ENCODE measurements at regions not wholly inside any gene's neighbourhood (a gene's known extent, or its start where the extent isn't known, plus 50 kb on each side); places are given as distances from the start of the nearest gene placed in this dataset.

DNA sequence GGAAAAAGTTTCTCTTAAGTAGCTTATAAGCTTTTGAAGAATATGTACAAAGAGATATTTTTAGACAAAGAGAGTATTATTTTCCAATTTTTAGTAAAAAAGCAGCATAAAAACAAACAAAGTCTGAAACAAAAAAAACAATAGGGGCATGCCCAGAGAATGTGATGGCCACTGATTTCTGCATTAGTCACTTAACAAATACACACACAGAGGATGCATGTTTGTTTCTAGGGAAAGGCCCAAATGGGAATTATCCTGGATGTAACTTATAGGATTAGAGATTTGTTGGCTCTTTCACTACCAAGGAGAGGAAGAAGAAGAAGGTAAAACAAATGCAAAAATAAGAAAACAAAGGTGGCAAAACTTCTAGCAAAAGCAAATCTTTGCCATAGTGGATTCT lies 95.9 kb upstream of the SCOC start:
- peak; percentile 62 for DNase-seq

DNA sequence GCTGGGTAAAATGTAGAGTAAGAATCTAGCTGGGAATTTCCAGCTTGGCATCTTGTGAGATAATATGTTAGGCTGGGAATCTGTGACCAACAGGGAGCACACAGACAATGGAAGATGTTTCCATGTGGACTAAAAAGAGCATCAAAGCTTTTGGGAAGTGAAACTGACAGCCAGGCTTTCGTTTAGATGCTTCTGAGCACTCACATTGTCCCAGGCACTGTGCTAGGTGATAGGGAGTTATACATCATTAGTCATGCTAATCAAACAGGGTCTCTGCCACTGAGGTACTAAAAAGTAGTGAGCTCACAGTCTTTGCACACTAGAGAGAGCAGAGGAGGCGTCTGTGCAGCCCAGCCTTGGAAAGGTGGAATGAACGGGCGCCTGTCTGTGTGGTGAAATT lies 101.9 kb upstream of the SCOC start:
- no peak for DNase-seq

DNA sequence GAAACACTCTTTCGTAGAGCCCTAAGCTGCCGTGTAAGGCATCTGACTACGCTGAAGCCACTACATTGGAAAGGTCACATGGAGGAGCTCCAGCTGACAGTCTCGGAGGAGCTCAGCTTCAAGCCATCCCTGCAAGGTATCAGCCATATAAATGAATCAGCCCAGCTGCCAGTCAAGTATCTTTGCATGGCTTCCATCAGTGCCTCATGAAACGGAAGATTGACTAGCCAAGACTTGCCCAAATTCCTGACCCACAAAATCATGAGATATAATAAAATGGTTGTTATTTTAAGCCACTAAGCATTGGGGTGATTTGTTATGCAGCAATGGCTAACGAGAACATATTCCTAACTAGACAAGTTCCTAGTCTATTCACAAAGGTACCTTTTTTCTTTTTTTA lies 104.1 kb upstream of the SCOC start:
- no peak for DNase-seq

DNA sequence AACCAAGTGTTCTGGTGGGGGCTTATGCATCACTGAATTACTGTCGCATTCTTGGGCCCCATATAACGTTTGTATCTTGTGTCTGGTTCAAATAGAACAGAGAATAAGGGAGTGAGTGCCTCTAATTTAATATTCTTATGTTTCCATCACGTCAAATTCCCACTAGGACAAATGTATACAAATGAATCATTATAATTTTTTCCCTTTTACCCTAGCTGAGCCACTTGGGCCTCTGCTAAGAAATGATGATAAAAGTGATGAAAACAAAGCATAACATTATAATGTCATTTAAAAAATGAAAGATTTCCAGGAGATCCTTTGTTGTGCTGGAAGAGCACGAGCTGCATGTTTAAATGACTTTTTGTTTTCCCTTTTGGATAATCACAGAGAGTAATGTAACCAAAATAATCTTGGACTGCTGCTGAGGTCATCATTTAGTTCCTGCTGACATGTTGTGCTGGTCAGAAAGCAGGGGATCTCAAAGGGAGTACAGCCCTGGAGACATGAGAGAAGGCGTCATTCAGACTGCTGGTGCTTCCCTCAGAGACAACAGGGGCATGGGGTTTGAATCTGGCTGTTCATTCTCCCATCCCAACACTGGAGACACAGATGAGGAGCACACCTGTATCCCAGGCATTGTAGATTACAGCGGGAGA lies 105.1 kb upstream of the SCOC start:
- no peak for DNase-seq

DNA sequence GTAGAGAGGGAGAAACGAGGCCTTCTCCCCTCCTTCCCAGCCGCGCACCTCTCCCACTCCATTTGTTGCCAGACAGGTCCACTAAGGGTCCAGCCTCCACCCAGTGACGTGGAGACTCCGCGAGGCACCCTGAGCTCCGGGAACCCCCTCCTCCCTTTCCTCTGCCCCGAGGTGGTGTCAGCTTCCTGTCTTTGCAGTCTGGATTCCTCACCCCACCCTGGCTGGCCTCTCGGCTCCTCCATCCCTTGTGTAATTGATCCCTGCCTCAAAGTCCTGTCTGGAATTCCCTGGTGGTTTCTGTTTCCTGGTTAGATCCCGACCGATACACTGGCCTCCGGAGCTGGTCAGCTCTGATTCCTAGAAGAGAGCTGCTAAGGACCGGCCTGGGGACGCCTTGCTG lies 105.9 kb upstream of the SCOC start:
- DNase-seq = no peak

DNA sequence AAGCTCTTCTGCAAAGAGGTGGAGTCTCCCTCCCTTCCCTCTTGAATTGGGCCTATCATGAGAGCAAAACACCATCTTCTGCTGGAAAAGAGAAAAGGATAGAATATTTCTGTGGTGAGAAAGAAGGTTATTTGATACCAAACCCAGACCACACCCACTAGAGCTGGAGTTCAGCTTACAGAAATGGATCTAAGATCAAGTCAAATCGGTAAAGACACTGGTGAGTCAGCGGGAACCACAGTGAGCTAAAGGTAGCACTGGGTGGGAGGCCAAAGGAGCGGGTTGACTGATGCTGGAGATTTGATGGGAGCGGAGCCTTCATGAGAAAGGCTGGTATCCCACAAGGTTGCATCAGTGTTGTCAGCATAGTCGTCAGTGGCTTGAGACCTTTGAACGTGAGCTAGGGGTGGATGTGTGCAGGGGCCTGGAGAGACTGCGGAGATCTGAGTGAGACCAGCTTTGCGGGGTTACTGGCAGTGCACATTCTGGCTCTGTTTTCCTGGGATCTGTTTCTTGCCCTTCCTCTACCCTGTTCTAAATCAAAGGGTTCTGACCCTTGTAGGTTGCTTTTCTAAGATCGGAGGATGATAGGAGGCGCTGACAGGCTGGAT lies 106.4 kb upstream of the SCOC start:
- no peak for DNase-seq

DNA sequence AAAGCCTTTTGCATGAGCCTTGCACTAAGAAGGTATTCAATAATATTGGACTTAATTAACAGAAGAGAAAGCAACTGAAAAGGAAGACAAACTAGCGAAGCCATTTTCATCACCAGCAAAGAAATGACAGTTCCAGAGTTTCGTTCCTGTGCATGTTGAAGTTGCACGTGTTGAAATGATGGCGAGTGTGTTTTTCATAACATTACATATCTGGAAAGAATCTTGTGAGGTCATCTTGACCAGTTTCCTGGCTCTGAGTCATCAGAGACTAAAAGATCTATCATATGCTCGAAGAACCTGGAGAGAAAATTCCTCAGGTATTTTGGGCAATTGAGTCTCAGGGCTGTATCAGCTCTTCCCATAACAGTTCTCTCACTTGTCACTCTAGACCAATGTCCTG lies 106.2 kb upstream of the MAML3 start:
- DNase-seq = peak; percentile 84

DNA sequence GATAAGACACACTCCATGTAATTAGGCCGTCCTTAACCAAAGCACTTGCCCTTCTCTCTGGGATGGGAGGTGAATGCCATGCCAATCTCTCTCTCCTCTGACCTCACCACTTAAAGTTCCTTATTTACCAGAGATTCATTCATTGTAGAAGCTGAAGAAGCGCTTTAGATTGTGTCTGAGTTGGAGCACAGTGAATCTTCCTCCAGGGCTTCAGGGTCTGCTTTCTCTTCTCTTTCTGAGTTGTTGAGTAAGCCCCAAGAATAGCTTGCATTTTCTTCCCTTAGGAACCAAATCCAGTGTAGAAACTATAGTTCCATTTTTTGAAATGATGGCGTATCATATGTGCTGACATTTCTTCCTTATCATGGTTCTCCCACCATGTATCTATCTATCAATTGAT lies 104.5 kb upstream of the MAML3 start:
- DNase-seq = no peak

DNA sequence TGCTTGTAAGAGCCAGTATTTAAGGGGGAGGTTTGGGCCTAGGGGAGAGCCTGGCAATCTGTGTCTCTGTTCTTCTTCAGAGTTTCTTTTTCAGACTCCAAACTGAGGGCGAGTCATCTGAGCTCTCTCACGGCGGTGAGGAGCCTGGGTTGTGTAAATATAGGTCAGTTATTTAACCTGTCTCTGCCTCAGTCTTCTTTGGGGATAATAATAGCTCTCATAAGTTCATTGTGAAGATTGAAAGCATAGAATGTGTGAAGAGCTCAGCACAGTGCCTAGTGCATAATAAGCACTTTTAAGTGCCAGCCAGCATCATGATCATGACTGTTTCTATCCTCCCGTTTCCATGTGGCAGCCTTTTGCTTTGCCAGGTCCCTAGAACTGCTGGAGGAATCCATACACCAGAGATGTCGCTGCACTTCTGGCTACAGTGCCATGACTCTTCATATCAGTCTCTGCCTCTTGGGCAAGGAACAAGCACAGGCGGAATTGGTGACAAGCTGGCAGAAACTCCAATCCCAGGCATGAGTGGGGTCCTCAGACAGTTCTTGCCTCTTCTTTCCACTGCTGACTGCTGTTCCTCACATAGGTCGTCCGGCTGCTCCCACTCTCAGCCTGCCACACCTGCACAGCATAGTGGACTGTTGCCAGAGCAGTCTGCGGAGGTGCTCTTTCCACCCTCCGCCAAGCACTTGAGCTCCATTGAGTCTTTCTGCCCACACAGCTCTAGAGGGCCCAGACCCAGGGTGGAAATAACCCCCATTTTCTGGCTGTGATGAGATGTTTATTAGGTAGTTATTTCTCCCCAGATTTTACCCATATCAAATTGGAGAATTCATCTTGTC lies 103.7 kb upstream of the MAML3 start:
- no peak for DNase-seq

DNA sequence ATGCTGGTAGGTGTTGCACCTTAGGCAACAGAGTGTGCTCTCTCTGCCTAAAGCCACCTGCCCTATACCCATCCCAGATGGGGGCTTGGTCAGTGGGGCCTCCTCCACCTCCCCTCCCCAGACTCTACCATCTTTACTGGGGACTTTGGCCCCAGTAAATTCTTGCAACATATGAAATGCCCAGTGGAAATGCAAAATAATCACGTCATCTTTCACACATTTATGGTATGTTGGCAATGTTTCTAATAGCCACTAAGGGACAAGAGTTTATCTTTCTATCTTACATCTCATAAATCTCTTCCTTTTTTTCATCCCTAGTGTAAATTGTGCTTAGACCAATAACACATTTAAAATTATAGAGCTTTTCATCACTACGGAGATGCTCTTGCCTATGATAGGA lies 103.0 kb upstream of the MAML3 start:
- no peak for DNase-seq

DNA sequence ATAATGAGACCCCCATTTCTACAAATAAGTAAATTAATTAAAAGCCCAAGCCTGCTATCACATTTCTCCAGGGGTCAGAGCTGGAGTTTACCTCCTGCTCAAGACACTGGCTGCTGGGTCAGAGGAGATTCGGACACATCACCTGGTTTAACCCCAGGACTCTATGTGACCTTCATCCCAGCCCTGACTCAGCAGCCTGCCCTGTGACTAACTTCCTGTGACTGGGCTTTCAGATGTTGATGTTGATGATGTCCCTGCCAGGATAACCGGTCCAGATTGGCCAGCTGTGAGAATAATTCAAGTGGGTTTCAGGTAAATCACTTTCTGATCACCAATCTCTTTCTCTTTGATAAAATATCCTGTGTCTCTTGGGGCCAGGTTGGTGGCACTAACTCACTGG lies 102.4 kb upstream of the MAML3 start:
- peak; percentile 77 for DNase-seq

DNA sequence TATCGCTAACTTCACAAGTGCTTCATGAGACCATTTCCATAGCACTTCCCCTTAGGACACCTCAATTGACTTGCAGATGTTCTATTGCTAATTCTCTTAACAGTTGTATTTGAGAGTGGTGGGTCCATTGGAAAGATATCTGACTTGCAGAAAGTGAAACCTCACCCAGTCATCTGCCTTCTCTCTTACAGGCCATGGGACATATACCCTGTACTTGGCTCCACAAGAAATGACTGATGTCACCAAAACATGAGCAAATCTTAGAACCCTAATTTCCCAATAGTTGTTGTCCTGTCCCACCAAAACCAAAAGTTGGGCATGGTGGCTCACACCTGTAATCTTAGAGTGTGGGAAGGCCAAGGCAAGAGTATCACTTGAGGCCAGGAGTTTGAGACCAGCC lies 101.9 kb upstream of the MAML3 start:
- no peak for DNase-seq

DNA sequence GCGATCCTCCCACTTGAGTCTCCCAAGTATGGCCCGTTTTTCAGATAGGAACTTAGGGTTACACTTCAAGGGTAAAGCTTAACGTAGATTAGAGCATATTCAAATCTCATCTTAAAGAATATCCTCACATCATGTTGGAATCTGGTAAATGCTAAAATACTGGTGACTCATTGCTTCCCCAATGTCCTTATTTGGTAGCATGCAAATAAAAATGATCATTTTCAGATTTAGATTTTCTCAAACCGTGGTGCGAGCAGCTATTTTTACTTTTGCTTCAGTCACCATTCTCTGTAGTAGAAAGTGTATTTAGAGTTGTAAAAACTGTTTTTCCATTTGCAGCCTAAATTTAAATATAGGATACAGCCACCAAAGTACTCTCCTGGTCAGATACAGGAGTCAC lies 101.5 kb upstream of the MAML3 start:
- no peak for DNase-seq

DNA sequence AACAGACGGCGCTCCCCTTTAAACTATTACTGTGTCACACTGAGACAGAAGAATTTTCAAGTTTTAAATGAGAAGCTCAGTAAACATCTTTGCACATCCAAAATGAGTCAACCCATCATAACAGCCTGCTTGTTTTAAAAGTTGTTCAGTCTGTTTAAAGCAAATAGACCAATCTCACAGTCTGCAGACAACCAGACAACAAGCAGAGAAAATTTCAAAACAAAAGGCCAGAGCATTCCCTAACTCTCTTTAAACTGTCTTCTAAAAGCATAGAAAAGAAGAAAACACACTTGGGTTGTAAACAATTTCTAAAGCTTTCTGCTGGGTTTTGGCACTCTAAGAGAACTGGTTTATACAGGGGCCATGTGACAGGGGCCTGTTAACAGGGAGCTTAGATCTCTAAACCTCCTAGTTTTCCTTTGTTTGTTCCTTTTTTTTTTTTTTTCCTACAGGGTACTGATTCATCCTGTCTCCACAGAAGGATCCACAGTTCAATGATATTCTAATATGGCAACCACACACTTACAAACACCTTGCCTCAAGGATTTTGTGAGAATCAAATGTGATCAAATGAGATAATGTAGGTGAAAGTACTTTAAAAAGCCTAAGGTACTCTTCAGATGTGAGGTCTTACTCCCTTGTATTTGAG lies 100.8 kb upstream of the MAML3 start:
- no peak for DNase-seq

DNA sequence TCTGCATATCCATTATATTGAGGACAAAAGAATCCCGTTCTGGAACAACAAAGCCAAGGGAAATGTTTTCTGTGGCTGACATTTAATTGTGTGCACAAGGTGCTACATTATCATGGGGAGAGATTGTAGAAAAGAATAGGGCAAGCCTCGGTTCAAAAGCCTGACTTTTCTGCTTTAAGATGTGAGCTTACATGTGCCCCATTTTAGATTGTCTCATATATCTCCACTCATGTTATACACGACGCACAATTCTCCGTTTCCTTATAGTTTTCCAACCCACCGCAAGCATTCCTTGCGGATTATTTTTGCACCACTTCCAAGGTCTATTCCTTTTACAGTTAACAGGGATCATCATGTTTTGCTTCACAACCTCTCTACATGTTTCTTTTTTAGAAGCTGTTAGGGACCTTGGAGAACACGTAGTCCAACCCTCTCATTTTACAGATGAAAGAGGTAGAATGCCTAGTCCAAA lies 99.6 kb upstream of the MAML3 start:
- DNase-seq = no peak

DNA sequence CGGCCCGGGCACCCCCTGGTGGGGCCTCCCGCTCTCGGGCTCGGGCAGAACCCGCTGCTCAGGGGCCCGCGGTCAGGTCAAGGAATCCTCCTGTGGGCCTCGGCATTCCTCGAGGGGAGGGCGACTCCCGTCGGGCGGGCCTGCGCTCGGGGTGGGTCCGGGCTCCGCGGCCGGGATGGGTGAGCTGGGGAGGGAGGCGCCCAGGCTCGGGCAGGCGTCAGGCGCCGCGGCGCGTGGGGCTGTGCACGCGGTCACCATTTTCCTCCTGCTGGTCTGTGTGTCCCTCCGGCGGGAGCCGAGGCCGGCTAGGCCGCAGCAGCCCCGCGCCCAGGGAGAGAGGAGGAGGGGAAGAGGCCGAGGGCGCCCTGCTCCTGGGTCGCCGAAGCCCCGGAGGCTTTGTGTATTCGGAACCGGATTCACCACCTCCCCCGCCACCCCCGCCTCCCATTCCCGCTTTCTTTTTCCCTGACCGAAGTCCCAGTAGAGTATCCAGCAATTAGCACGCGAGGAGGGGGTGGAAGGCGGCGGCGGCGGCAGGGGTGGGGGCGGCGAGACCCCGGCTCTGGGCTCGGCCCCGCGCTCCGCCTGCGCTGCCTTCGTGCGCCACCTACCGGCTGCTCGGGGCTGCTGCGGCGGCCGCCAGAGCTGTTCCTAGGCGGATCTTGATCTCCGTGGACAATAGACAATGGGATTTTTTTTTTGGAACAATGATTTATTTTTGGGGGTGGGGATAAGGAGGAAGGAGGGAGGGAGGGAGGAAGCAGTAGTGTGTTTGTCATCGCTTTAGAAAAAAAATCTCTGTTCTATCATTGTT lies 99.0 kb upstream of the MAML3 start:
- peak; percentile 91 for DNase-seq

DNA sequence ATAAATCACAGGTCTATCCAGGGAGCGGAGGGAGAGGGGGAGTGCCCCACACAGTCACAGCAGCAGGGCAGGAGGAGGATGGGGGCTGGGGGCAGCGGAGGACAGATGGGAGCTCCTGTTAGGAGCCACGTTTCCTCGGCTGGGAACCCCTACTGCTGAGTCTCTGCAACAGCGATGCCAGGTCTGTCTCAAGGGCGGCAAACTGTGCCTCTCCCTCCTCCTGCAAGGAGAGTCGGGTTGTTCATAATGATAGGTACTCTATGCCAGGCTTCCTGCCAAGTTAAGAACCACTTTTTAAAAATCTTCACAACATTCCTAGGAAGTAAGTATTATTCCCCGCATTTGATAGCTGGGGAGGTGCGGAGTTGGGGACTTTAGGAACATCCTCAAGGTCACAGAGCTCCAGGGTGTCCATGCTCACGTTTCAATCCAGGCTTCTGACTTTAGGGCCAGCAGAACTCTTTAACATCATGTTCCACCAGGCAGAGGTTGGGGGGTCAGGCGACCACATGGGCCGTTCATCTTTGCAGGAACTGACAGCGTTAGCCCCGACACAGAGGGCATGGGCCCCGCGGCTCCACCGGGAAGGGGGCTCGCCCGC lies 98.3 kb upstream of the MAML3 start:
- peak; percentile 50 for DNase-seq

DNA sequence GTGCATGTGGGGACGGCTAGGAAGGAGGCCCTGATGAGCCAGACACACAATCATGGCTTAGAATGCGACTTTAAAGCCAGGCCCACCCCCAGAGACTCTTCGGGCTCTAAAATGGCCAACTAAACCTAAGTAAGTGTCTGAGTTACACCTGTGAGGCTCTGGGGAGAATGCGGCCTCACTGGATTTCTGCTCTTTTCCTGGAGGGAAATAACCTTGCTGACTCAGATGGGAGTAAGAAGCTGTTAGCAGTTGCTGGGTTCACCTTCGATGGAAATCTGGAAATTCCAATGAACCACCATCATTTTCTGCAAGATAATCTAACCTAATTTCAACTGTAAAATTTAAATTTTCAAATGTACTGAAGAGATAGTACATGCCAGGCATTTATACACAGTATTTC lies 97.6 kb upstream of the MAML3 start:
- DNase-seq = no peak

DNA sequence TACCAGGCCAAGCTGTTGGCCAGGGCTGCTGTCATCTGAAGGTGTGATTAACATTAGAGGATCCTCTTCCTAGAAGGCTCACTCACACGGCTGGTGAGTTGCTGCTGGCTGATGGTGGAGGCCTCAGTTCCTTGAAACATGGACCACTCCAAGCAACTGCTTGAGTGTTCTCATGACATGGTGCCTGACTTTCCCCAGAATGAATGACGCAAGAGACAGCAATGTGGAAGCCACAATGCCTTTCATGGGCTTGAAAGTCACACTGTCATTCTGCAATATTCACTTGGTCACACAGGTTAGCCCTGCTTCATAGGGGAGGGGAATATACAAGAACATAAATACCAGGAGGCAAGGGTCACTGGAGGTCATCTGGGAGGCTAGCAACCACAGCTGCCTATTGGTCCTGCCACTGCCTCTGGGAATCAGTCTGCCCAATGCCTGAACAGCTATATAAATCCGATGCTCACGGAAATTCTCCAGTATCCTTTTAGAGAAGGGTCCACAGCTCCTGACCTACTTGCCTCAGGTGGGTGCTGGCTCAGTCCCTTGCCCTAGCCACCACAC lies 97.1 kb upstream of the MAML3 start:
- no peak for DNase-seq

DNA sequence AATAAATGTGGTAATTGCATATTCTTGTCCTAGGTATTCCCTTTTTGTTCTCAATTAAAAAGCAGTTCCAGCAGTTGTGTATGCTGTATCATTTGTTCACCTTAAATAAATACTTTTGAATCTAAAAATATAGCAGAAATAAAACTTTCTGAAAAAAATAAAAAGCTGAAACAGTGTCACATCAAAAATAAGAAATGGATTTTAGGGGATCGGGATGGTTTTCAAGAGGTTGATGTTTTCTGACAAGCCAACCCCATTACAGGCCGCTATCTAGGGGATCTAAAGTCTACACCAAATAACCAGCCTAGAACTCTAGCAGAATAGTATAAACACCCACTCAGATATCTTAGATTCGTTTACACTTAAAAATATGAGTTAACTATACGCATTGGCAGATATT lies 95.4 kb upstream of the MAML3 start:
- peak; percentile 72 for DNase-seq

DNA sequence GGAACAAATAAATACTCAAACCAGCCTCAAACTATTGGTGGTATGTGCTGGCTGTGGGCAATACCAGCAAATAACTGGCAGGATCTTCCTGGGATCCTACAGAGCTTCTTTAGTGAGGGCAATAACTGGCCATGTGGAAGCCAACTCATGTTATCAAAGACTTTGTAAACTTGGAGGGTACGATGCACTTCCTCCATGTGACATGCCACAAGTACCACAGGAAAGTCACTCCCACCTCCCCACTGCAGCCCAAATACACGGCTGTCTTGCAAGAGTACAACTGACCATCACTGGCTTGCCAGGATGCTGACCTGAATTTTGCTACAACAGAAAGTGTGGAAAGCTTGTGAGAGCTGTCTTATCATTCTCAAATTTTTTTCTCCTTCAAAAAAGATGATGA lies 93.3 kb upstream of the MAML3 start:
- DNase-seq = no peak

DNA sequence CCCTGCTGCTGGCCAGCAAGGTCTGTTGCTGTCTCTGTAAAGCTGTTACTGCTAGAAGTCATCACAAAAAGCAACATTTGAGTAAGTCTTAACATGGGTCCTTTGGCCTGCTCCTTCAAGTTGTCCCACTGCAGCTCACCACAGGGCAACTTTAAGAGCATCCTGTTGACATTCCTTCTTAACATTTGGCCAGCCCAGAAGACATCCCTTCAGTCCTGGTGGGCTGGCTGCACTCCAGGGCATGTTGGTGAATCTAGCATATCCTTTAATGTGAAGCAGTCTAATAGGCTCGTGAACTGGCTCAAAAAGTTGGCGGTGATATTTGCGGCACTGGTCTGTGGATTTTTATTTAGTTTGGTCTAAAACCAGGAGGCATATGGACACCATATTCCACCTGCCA lies 92.2 kb upstream of the MAML3 start:
- DNase-seq = no peak

Measured in dermis blood vessel endothelial cell (primary cell).